ENCODE measurements at regions not wholly inside any gene's neighbourhood (a gene's known extent, or its start where the extent isn't known, plus 50 kb on each side); places are given as distances from the start of the nearest gene placed in this dataset.

- TF ChIP-seq CTCF (IDR thresholded peaks at IDR 0.05; ENCODE audit: borderline replicate concordance, insufficient read depth, low read depth, low read length), result no peak
- no peak overlapping the region for H3K4me3 ChIP-seq (ENCODE audit: low read depth, low read length)
These were observed 907.1 kb downstream of the FAT4 start for GRCh38 chr4:126221717-126222340.

GRCh38 chr4:126223784-126224407 lies 909.1 kb downstream of the FAT4 start:
- peak; percentile 19; the same call in 1 of the 2 replicates for TF ChIP-seq CTCF (IDR thresholded peaks at IDR 0.05; ENCODE audit: borderline replicate concordance, insufficient read depth, low read depth, low read length)
- no peak overlapping the region for H3K4me3 ChIP-seq (ENCODE audit: low read depth, low read length)

- no peak overlapping the region for H3K4me3 ChIP-seq (ENCODE audit: low read depth, low read length)
- TF ChIP-seq CTCF (IDR thresholded peaks at IDR 0.05; ENCODE audit: borderline replicate concordance, insufficient read depth, low read depth, low read length), result no peak
These were observed 912.7 kb downstream of the FAT4 start for GRCh38 chr4:126227428-126227827.

- no peak overlapping the region for H3K4me3 ChIP-seq (ENCODE audit: low read depth, low read length)
- no peak for TF ChIP-seq CTCF (IDR thresholded peaks at IDR 0.05; ENCODE audit: borderline replicate concordance, insufficient read depth, low read depth, low read length)
These were observed 915.5 kb downstream of the FAT4 start for GRCh38 chr4:126230269-126230668.

GRCh38 chr4:126233483-126233882 lies 918.7 kb downstream of the FAT4 start:
- no peak for TF ChIP-seq CTCF (IDR thresholded peaks at IDR 0.05; ENCODE audit: borderline replicate concordance, insufficient read depth, low read depth, low read length)
- H3K4me3 ChIP-seq (ENCODE audit: low read depth, low read length), result no peak overlapping the region

GRCh38 chr4:126238013-126238412 lies 923.3 kb downstream of the FAT4 start:
- TF ChIP-seq CTCF (IDR thresholded peaks at IDR 0.05; ENCODE audit: borderline replicate concordance, insufficient read depth, low read depth, low read length), result no peak
- H3K4me3 ChIP-seq (ENCODE audit: low read depth, low read length), result no peak overlapping the region

- no peak for TF ChIP-seq CTCF (IDR thresholded peaks at IDR 0.05; ENCODE audit: borderline replicate concordance, insufficient read depth, low read depth, low read length)
- H3K4me3 ChIP-seq (ENCODE audit: low read depth, low read length), result no peak overlapping the region
These were observed 926.9 kb downstream of the FAT4 start for GRCh38 chr4:126241634-126242033.

All from GM12875 (cell line).